Fibroblast of skin of right biceps (primary cell): ENCODE measurements at regions not wholly inside any gene's neighbourhood (a gene's known extent, or its start where the extent isn't known, plus 50 kb on each side); places are given as distances from the start of the nearest gene placed in this dataset.

ENCODE experiments used
- DNase-seq: peaks from one replicate; pipeline ENCODE4 v3.0.0-alpha.2; 2013

DNA sequence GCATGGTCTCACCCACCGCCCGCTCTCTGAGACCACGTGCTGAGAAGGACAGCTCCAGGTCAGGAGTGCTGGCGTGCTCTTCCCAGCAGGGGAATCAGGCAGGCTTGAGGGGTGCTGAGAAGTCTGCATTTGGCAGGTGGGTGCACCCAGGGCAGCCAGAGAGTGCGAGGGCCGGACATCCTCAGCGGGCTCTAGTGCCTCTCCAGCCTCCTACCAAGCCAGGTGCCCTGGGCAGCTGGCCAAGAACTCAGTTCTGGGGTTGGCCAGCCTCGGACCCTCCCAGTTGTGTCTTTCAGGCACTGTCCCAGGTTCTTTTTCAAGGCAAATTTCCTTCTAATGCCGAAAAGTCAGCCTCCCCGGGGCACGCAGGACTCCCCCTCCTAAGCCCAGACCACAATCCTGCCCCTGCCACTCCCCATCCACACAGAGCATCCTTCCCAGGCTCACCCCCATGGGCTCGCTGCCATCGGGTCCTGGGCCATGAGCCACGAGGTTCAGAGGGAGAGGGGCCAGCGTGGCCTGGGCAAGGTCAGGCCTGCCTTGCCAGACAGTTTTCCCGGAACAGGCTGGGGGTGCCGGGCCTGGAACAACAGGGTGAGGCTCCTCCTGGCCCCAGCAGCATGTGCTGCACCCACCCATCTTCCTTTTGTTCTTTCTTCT, 52.2 kb upstream of the GPC1 start:
- DNase-seq: no peak

- no peak for DNase-seq
Observed at GRCh38 chr2:240383871-240384700, 51.4 kb upstream of the GPC1 start.

- DNase-seq: no peak
Observed at GRCh38 chr2:240384711-240385450, 50.6 kb upstream of the GPC1 start.

DNA sequence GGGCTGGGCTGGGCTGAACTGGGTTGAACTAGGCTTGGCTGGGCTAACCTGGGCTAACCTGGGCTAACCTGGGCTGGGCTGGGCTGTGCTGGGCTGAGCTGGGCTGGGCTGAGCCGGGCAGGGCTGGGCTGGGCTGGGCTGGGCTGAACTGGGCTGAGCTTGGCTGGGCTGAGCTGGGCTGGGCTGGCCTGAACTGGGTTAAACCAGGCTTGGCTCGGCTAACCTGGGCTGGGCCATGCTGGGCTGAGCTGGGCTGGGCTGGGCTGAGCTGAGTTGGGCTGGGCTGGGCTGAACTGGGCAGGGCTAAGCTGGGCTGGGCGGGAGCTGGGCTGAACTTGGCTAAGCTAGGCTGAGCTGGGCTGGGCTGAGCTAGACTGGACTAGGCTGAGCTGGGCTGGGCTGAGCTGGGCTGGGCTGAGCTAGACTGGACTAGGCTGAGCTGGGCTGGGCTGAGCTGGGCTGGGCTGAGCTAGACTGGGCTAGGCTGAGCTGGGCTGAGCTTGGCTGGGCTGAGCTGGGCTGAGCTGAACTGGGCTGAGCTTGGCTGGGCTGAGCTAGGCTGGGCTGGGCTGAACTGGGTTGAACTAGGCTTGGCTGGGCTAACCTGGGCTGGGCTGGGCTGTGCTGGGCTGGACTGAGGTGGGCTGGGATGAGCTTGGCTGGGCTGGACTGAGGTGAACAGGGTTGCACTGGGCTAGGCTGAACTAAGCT, 49.9 kb upstream of the GPC1 start:
- peak; percentile 25 for DNase-seq
